Heart right ventricle (tissue), 16 donors: ENCODE measurements at regions not wholly inside any gene's neighbourhood (a gene's known extent, or its start where the extent isn't known, plus 50 kb on each side); places are given as distances from the start of the nearest gene placed in this dataset.
A peak's percentile ranks its signal among the peaks of the same experiment; 100 is the strongest.
"Not testable (repeated sequence)": the region's sequence is repeated elsewhere in the genome, so short reads cannot be mapped to it uniquely, and the experiment has no call there.

Source experiments
- ATAC-seq, 8 donors: fragments of 200-7000 bp; cut with Tn5 transposase; one replicate each; pipeline ENCODE4 v1.9.1; 2020; ENCODE audit warnings: mild to moderate bottlenecking in 8 of 8, moderate library complexity in 8 of 8, moderate number of reproducible peaks in 1 of 8
- DNase-seq, 2 donors: peaks; one replicate each; pipeline ENCODE4 v3.0.0-alpha.2; 2020
- H3K27ac ChIP-seq, 10 donors: fragments of 200-600 bp; sonication (generic) in 2 of 10; one replicate each; pipeline versions ENCODE4 v1.5.0 to v1.8.0; 2020 to 2022; ENCODE audit warnings: mild to moderate bottlenecking in 3 of 10
- H3K27me3 ChIP-seq, 7 donors: fragments of 200-600 bp; one replicate each; pipeline ENCODE4 v1.8.0; 2021 to 2022; ENCODE audit warnings: mild to moderate bottlenecking in 2 of 7
- H3K36me3 ChIP-seq, 9 donors: fragments of 200-600 bp; sonication (generic) in 1 of 9; one replicate each; pipeline versions ENCODE4 v1.5.0 to v1.8.0; 2020 to 2022; ENCODE audit warnings: mild to moderate bottlenecking in 2 of 9
- H3K4me1 ChIP-seq, 9 donors: fragments of 200-600 bp; sonication (generic) in 1 of 9; one replicate each; pipeline versions ENCODE4 v1.5.0 to v1.8.0; 2020 to 2022; ENCODE audit warnings: mild to moderate bottlenecking in 4 of 9
- H3K4me3 ChIP-seq, 10 donors: fragments of 200-600 bp; sonication (generic) in 2 of 10; one replicate each; pipeline versions ENCODE4 v1.5.0 to v1.8.0; 2020 to 2022; ENCODE audit warnings: mild to moderate bottlenecking in 7 of 10, moderate library complexity in 2 of 10
- H3K9me3 ChIP-seq, 11 donors: fragments of 200-600 bp in 10 of 11; sonication (generic) in 2 of 11; one replicate each; pipeline versions ENCODE4 v1.5.0 to v1.8.0; 2013 to 2022; ENCODE audit warnings: mild to moderate bottlenecking in 2 of 11, control low read depth in 1 of 11, moderate library complexity in 1 of 11
- WGBS, 2 donors: extraction: QIAGEN DNeasy Blood & Tissue Kit; methylation state at CpG; one replicate each; pipeline ENCODE4 v1.1.7; 2013; ENCODE audit warnings: inconsistent platforms in 1 of 2; 5-methylcytosine and 5-hydroxymethylcytosine counted together
- intact Hi-C, 10 donors: fragments of 100-400 bp; cut with DNase I; formaldehyde crosslinking; loops; one replicate each; pipeline versions ENCODE4 v1.11.1 to v1.14.2; 2022
- TF ChIP-seq, protein P1 (sequence below), 9 donors: fragments of 200-600 bp; sonication (generic) in 2 of 9; IDR thresholded peaks; one replicate each; pipeline versions ENCODE4 v1.5.0 to v1.8.0; 2021 to 2022; ENCODE audit warnings: antibody characterized with exemption in 9 of 9, mild to moderate bottlenecking in 5 of 9, moderate library complexity in 1 of 9
- donor health status: Arrhythmogenic right ventricular cardiomyopathy.
- donor health status: ischemic (EF 13 %, LVEDD 7.1; RV severe dilation, severe dysfunction).
- donor health status: healthy with polysubstance abuse.
- donor health status: DM: no; HTN: yes; CAD: no.
- donor health status: DM: no; HTN: no; CAD: no.
- donor health status: ischemic (EF 25% LVEDD 6.9; RV normal size, moderate dysfunction).
- donor health status: ischemic (EF 25% LVEDD 5.7; RV mildly dilated, moderate dysfunction).
- donor health status: healthy.
- donor health status: DM: yes; HTN: yes; CAD: no.
- donor health status: Ischemic cardiomyopathy.
- donor health status: ischemic (EF 35%, LVEDD 5.7; RV mildly dilated, moderate dysfunction).
- donor health status: nonischemic (EF 11% LVEDD 7.7; RV severe dilation, severe dysfunction).
- donor health status: DM: yes; HTN: yes; CAD: no.
- donor health status: PGD.
- donor health status: ischemic (EF 29% LVEDD 5.4; RV normal size, mild dysfunction).
- donor health status: nonischemic (EF 23%, LVEDD 6.1; RV moderate dilation, normal function).

DNA sequence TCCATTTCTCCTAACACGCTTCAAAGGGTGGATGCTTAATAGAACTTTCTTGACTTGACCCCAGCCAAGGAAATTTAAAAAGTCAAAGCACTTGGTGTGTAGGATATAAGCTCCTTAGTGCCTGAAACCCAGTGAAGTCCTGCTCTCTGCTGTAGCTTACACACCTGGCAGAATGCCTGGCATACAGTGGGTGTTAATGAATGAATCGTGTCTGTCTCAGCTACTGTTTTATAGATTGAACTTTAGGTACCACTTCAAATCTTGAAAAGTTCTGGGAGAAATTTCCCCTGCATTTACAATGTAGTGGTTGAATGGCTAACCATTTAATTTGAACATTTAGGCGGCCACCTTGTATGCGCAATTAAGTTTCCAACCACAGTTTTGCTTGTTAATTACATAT lies 70.5 kb upstream of the ZNF217 start:
- H3K9me3 ChIP-seq: no peaks in the 10 kb centered on the region
- TF ChIP-seq, protein P1, sequence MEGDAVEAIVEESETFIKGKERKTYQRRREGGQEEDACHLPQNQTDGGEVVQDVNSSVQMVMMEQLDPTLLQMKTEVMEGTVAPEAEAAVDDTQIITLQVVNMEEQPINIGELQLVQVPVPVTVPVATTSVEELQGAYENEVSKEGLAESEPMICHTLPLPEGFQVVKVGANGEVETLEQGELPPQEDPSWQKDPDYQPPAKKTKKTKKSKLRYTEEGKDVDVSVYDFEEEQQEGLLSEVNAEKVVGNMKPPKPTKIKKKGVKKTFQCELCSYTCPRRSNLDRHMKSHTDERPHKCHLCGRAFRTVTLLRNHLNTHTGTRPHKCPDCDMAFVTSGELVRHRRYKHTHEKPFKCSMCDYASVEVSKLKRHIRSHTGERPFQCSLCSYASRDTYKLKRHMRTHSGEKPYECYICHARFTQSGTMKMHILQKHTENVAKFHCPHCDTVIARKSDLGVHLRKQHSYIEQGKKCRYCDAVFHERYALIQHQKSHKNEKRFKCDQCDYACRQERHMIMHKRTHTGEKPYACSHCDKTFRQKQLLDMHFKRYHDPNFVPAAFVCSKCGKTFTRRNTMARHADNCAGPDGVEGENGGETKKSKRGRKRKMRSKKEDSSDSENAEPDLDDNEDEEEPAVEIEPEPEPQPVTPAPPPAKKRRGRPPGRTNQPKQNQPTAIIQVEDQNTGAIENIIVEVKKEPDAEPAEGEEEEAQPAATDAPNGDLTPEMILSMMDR (IDR thresholded peaks at IDR 0.05): no peak
- ATAC-seq (no peak), DNase-seq (no peak)
- H3K27me3 ChIP-seq: no peaks in the 10 kb centered on the region
- H3K4me1 ChIP-seq: peaks cover 0 to 33% (median 14%) of the 10 kb centered on the region in 9 donors
- intact Hi-C loops: no loop called here
- no peak overlapping the region for H3K27ac ChIP-seq
- H3K4me3 ChIP-seq: no peak overlapping the region
- WGBS, 2 donors: 83 to 85% methylated on average over 4 of the region's 4 CpGs
- no peaks in the 10 kb centered on the region for H3K36me3 ChIP-seq

DNA sequence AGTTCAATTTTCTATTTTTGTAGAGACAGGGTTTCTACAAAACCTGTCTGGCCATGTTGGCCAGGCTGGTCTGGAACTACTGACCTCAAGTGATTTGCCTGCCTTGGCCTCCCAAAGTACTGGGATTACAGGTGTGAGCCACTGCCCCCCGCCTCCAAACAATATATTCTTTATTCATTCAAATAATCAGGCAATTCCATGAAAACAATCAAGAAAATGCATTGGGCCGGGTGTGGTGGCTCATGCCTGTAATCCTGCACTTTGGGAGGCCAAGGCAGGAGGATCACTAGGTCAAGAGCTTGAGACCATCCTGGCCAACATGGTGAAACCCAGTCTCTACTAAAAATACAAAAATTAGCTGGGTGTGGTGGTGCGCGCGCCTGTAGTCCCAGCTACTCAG lies 69.9 kb upstream of the ZNF217 start:
- ATAC-seq, intact Hi-C loops: not testable (repeated sequence)

DNA sequence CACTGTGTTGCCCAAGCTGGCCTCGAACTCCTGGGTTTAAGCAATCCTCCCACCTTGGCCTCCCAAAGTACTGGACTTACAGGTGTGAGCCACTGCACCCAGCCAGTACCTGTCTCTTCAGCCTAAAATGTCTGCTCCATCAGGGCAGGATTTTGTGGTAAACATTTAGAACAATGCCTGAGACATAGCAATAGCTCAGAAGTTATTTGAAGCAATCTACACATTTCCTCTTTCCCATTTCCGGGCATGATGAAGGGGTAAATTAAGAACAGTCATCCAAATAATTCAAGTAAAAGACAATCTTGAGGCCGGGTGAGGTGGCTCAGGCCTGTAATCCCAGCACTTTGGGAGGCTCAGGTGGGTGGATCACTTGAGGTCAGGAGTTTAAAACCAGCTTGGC lies 69.0 kb upstream of the ZNF217 start:
- Histone ChIP-seq H3K27ac (peak overlapping the region in 1 of 10 donors; percentile 21), H3K36me3 (no peaks in the 10 kb centered on the region), H3K4me3 (no peak overlapping the region), H3K4me1 (peaks cover 0 to 42% (median 14%) of the 10 kb centered on the region in 9 donors), H3K9me3 (no peaks in the 10 kb centered on the region), H3K27me3 (no peaks in the 10 kb centered on the region)
- ATAC-seq: no peak
- TF ChIP-seq, protein P1 (IDR thresholded peaks at IDR 0.05): no peak
- WGBS, 2 donors: 74 to 83% methylated on average over 3 of the region's 3 CpGs
- DNase-seq: no peak
- intact Hi-C loops: no loop called here

More for the DNA sequence above, 69.9 kb upstream of the ZNF217 start:
- H3K4me3 ChIP-seq, H3K36me3 ChIP-seq, H3K27me3 ChIP-seq, H3K9me3 ChIP-seq, H3K27ac ChIP-seq, DNase-seq: not testable (repeated sequence)
- peaks cover 0 to 33% (median 14%) of the 10 kb centered on the region in 9 donors for H3K4me1 ChIP-seq
- 98 to 99% methylated on average over 5 of the region's 5 CpGs for WGBS, 2 donors

DNA sequence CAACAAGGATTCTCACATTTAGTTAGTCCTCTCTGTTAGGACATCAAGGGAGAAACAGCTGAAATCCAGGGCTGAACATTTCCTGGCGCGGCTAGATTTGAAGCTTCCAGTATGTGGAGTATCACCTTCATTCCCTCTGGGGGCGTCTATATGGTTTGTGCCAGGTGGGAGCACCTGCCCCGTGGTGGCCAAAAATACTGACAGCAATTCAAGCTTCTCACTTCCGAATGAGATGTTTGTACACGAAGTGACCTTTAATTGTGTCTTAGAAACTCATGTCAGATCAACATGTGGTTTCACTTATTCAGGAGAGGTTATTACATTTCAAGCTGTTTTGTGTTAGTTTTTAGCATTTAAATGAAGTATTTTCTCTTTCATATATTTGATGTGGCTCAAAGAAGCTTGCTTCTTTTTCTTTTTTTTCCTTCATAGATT lies 67.3 kb upstream of the ZNF217 start:
- TF ChIP-seq, protein P1 (IDR thresholded peaks at IDR 0.05): no peak
- ATAC-seq: peak in 5 of 8 donors; percentile 6 to 35 (median 23)
- WGBS, 2 donors: 56 to 66% methylated on average over 6 of the region's 6 CpGs
- H3K36me3 ChIP-seq: no peaks in the 10 kb centered on the region
- intact Hi-C loops: no loop called here
- H3K9me3 ChIP-seq: no peaks in the 10 kb centered on the region
- peak overlapping the region in 3 of 10 donors; percentile 54 to 56 (median 56) for H3K4me3 ChIP-seq
- peak overlapping the region; percentile 23 to 85 (median 58) for H3K27ac ChIP-seq
- DNase-seq: no peak
- H3K27me3 ChIP-seq: no peaks in the 10 kb centered on the region
- H3K4me1 ChIP-seq: peaks cover 0 to 58% (median 28%) of the 10 kb centered on the region in 9 donors

DNA sequence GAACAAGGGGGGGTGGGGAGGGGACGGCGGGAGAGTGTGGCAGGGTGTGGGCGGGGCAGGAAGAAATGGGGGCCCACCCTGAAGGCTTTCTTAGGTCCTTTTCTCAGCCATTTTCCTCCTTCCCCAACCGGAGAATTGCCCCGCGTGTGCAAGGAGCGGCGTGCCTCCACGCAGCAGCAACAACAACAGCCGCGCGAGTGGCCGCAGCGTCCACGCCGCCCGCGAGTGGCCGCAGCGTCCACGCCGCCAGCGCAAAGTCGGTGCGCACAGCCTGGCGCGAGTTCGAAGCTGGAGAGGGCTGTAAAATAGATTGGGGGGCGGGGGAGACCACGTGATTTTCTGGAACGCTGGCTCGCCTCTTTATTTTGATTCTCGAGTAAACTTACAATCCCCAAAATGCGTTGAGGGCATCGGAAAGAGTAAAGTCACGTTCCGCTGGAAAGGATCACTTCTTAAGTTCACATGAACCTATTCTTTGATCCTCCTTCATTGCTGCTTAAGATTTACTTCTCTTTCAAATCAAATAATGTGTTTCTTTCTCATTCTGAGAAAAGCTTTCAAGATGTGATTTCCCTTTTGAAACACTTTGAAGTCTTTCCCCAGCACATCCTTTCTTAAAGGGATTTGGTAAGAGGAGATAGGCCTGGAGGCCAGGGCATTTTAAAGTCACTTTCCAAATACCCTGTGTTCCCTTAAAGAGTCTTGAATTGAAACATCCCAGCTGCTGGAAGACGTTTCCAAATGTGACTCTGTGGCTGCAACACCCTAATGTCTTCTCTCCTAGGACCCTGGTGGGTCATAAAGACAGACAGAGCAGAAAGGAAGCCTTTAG lies 66.7 kb upstream of the ZNF217 start:
- ATAC-seq (peak in 7 of 8 donors; percentile 42 to 81 (median 62)), DNase-seq (peak; percentile 22 to 36)
- H3K27ac ChIP-seq: peak overlapping the region; percentile 23 to 85 (median 58)
- peaks cover 0 to 64% (median 28%) of the 10 kb centered on the region in 9 donors for H3K4me1 ChIP-seq
- WGBS, 2 donors: 11% methylated on average over 38 of the region's 38 CpGs
- TF ChIP-seq, protein P1 (IDR thresholded peaks at IDR 0.05): no peak
- H3K4me3 ChIP-seq: peak overlapping the region in 9 of 10 donors; percentile 28 to 56 (median 54)
- intact Hi-C loops: no loop called here
- H3K27me3 ChIP-seq: no peaks in the 10 kb centered on the region
- H3K9me3 ChIP-seq: no peaks in the 10 kb centered on the region
- no peaks in the 10 kb centered on the region for H3K36me3 ChIP-seq
